Transverse colon (tissue), 4 donors: ENCODE measurements at regions not wholly inside any gene's neighbourhood (a gene's known extent, or its start where the extent isn't known, plus 50 kb on each side); places are given as distances from the start of the nearest gene placed in this dataset.

Experiments used
- DNase-seq: peaks from one replicate; pipeline ENCODE4 v3.0.0-alpha.2; 2019
- H3K27ac ChIP-seq, 4 donors: fragments of 200-600 bp; sonication (generic); 2 replicates each; pipeline ENCODE4 v1.5.1; 2016 to 2018; ENCODE audit warnings: inconsistent platforms in 4 of 4
- H3K27me3 ChIP-seq: fragments of 200-600 bp; sonication (generic); 2 replicates; pipeline ENCODE4 v1.5.1; 2017; ENCODE audit warnings: inconsistent platforms
- H3K36me3 ChIP-seq, 4 donors: fragments of 200-600 bp; sonication (generic); 2 replicates each; pipeline ENCODE4 v1.5.1; 2017 to 2019; ENCODE audit warnings: inconsistent platforms in 4 of 4
- H3K4me1 ChIP-seq, 4 donors: fragments of 200-600 bp; sonication (generic); 2 replicates each; pipeline ENCODE4 v1.5.1; 2017 to 2020; ENCODE audit warnings: inconsistent platforms in 4 of 4
- H3K4me3 ChIP-seq, 4 donors: fragments of 200-600 bp; sonication (generic); 1 replicate in 1 of 4; 2 replicates in 3 of 4; pipeline versions ENCODE4 v1.5.1 to v1.6.1; 2017 to 2019; ENCODE audit warnings: inconsistent platforms in 4 of 4
- H3K9me3 ChIP-seq, 2 donors: fragments of 200-600 bp; sonication (generic); 2 replicates each; pipeline ENCODE4 v1.5.1; 2017 to 2019; ENCODE audit warnings: inconsistent platforms in 2 of 2
- EP300 ChIP-seq: sonication (generic); formaldehyde crosslinking; IDR thresholded peaks from one replicate; pipeline ENCODE4 v1.6.1; 2017; ENCODE audit warnings: antibody characterized with exemption, low read depth
- POLR2A ChIP-seq: fragments of 450-650 bp; IDR thresholded peaks from one replicate; pipeline ENCODE4 v1.6.1; 2016; ENCODE audit warnings: antibody characterized with exemption, mild to moderate bottlenecking, moderate library complexity
- POLR2AphosphoS5 ChIP-seq, 3 donors: sonication (generic); formaldehyde crosslinking; IDR thresholded peaks; one replicate each; pipeline ENCODE4 v1.6.1; 2016; ENCODE audit warnings: antibody characterized with exemption in 3 of 3
- WGBS, 2 donors: methylation state at CpG; one replicate each; pipeline ENCODE4 v1.1.5; 2018; ENCODE audit warnings: low coverage in 1 of 2; 5-methylcytosine and 5-hydroxymethylcytosine counted together
- in situ Hi-C, 4 donors: fragments of 200-750 bp; cut with MboI; loops; one replicate each; pipeline versions ENCODE4 v1.15.0 to v1.15.1; 2017; ENCODE audit warnings: low sequenced_read_pairs in 3 of 4, low pct_ligation_motif_present in 1 of 4, low pct_unique_long_range_greater_than_20kb in 1 of 4
- intact Hi-C: fragments of 100-400 bp; cut with DNase I; formaldehyde crosslinking; loops from one replicate; pipeline ENCODE4 v1.15.1; 2023; ENCODE audit warnings: low total_unique reads
- TF ChIP-seq, protein P1 (sequence below), 5 experiments: fragments of 200-600 bp in 3 of 5; fragments of 450-650 bp in 2 of 5; sonication (generic) in 3 of 5; IDR thresholded peaks; 1 replicate in 2 of 5; 2 replicates in 3 of 5; pipeline ENCODE4 v1.5.1; 2016 to 2017; ENCODE audit warnings: antibody characterized with exemption in 5 of 5, inconsistent platforms in 3 of 5, mild to moderate bottlenecking in 2 of 5, moderate library complexity in 1 of 5

- WGBS, 2 donors = 82% methylated on average over 6 of the region's 6 CpGs; no CpG with 5 or more reads in 1 of the 2 donors
- Histone ChIP-seq H3K9me3 (no peaks in the 10 kb centered on the region), H3K27ac (no peak overlapping the region), H3K4me3 (no peak overlapping the region), H3K4me1 (peaks cover 0 to 13% (median 5%) of the 10 kb centered on the region in 4 donors), H3K36me3 (no peaks in the 10 kb centered on the region), H3K27me3 (no peaks in the 10 kb centered on the region)
- DNase-seq = no peak
- no peak for TF ChIP-seq POLR2A
- TF ChIP-seq POLR2AphosphoS5 (IDR thresholded peaks at IDR 0.05) = no peak
- TF ChIP-seq EP300 = no peak
- TF ChIP-seq, protein P1, sequence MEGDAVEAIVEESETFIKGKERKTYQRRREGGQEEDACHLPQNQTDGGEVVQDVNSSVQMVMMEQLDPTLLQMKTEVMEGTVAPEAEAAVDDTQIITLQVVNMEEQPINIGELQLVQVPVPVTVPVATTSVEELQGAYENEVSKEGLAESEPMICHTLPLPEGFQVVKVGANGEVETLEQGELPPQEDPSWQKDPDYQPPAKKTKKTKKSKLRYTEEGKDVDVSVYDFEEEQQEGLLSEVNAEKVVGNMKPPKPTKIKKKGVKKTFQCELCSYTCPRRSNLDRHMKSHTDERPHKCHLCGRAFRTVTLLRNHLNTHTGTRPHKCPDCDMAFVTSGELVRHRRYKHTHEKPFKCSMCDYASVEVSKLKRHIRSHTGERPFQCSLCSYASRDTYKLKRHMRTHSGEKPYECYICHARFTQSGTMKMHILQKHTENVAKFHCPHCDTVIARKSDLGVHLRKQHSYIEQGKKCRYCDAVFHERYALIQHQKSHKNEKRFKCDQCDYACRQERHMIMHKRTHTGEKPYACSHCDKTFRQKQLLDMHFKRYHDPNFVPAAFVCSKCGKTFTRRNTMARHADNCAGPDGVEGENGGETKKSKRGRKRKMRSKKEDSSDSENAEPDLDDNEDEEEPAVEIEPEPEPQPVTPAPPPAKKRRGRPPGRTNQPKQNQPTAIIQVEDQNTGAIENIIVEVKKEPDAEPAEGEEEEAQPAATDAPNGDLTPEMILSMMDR (IDR thresholded peaks at IDR 0.05) = no peak
- intact Hi-C loops = no loop called here
- in situ Hi-C loops = loop anchor here in 1 of 4 donors (25.0 kb wide), 1 partner anchor 113 kb away; no protein-coding TSS in a partner anchor
These were observed 155.9 kb upstream of the SHB start for GRCh38 chr9:38224941-38225340.

- DNase-seq = no peak
- intact Hi-C loops (no loop called here), in situ Hi-C loops (loop anchor here in 1 of 4 donors (25.0 kb wide), 1 partner anchor 104 kb away; no protein-coding TSS in a partner anchor)
- Histone ChIP-seq H3K4me3 (no peak overlapping the region), H3K27me3 (no peaks in the 10 kb centered on the region), H3K36me3 (no peaks in the 10 kb centered on the region), H3K27ac (no peak overlapping the region), H3K4me1 (no peaks in the 10 kb centered on the region), H3K9me3 (no peaks in the 10 kb centered on the region)
- 83 to 95% methylated on average over 1 of the region's 1 CpG for WGBS, 2 donors
- TF ChIP-seq EP300 = no peak
- TF ChIP-seq, protein P1 (IDR thresholded peaks at IDR 0.05) = no peak
- no peak for TF ChIP-seq POLR2AphosphoS5 (IDR thresholded peaks at IDR 0.05)
- TF ChIP-seq POLR2A = no peak
These were observed 147.5 kb upstream of the SHB start for GRCh38 chr9:38216572-38216971.

GRCh38 chr9:38215465-38215864, 146.4 kb upstream of the SHB start:
- intact Hi-C loops (no loop called here), in situ Hi-C loops (loop anchor here in 1 of 4 donors (25.0 kb wide), 1 partner anchor 103 kb away; no protein-coding TSS in a partner anchor)
- Histone ChIP-seq H3K9me3 (no peaks in the 10 kb centered on the region), H3K36me3 (no peaks in the 10 kb centered on the region), H3K4me1 (no peaks in the 10 kb centered on the region), H3K27me3 (no peaks in the 10 kb centered on the region), H3K27ac (no peak overlapping the region), H3K4me3 (no peak overlapping the region)
- WGBS, 2 donors = 43% methylated on average over 2 to 3 of the region's 3 CpGs
- DNase-seq = no peak
- TF ChIP-seq, protein P1 (IDR thresholded peaks at IDR 0.05) = no peak
- TF ChIP-seq POLR2AphosphoS5 (IDR thresholded peaks at IDR 0.05) (no peak), EP300 (no peak), POLR2A (no peak)

DNA sequence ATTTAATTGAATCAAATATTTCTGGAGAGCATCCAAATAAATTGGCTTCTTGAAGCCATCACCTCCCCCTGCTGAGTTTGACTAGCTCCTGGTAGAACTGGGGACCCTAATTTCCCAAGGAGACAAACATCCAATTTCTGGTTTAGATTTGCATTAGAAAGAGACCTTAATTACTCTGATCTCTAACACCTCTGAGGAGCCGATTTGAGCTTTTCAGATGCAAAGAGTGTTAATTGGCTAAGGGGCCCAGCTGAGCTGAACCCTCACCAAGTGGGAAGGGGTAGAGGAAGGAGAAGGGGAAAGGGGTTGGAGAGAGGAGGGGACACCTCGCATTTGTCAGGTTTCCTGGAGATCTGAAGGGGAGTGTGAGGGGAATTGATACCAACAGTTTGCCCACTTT, 145.4 kb upstream of the SHB start:
- intact Hi-C loops (no loop called here), in situ Hi-C loops (loop anchor here in 1 of 4 donors (25.0 kb wide), 1 partner anchor 102 kb away; no protein-coding TSS in a partner anchor)
- H3K27ac ChIP-seq = no peak overlapping the region
- no peaks in the 10 kb centered on the region for H3K9me3 ChIP-seq
- WGBS, 2 donors = 77 to 80% methylated on average over 1 to 2 of the region's 2 CpGs
- H3K27me3 ChIP-seq = no peaks in the 10 kb centered on the region
- no peaks in the 10 kb centered on the region for H3K36me3 ChIP-seq
- H3K4me1 ChIP-seq = no peaks in the 10 kb centered on the region
- no peak for DNase-seq
- H3K4me3 ChIP-seq = no peak overlapping the region
- TF ChIP-seq EP300 = no peak
- TF ChIP-seq, protein P1 (IDR thresholded peaks at IDR 0.05) = no peak
- no peak for TF ChIP-seq POLR2A
- TF ChIP-seq POLR2AphosphoS5 (IDR thresholded peaks at IDR 0.05) = no peak
